GM18520 (cell line): ENCODE measurements at regions not wholly inside any gene's neighbourhood (a gene's known extent, or its start where the extent isn't known, plus 50 kb on each side); places are given as distances from the start of the nearest gene placed in this dataset.
"Not testable (repeated sequence)": the region's sequence is repeated elsewhere in the genome, so short reads cannot be mapped to it uniquely, and the experiment has no call there.

Experiments used
- ATAC-seq: cut with Tn5 transposase; IDR thresholded peaks from one replicate; pipeline ENCODE4 v1.9.1; 2021; ENCODE audit not compliant: unreplicated experiment

DNA sequence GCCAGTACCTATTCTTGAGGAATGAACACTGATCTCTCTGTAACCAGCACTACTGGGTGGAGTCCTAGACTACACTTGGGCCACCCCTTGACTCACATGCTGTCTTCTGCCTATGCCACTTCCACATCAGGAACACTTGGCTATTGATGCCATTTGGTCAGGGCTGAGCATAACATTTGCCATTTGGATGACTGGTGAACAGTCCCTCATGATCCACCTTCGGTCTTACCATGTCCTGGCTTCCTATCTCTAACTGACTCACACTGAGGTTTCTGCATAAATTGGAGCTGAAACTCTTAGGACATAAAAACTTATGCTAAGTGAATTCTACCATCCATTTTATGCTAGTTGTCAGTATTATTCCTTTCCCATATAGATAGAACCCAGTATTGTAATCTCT, 91.7 kb upstream of the PELI2 start:
- ATAC-seq: no peak

DNA sequence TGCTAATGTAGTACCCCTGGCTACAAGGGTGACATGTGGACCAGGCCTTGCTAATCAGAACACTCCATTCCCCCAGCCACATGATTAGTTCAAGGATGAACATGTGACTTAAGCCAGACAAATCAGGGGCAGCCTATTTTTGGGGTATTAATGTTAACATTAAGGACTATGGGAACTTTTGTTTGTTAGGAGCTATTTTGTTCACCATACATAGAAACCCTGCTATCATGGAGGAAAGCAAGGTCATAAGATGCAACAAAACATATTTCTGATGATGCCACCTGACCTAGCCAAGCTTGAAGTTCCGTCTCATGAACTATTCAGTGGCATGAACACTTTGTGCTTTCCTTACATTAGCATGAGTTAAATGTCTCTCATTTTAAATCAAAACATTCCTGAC, 90.8 kb upstream of the PELI2 start:
- ATAC-seq: no peak

- ATAC-seq: no peak
Observed at GRCh38 chr14:56027916-56028712, 90.1 kb upstream of the PELI2 start.

GRCh38 chr14:56036353-56036752, 81.9 kb upstream of the PELI2 start:
- ATAC-seq: no peak

DNA sequence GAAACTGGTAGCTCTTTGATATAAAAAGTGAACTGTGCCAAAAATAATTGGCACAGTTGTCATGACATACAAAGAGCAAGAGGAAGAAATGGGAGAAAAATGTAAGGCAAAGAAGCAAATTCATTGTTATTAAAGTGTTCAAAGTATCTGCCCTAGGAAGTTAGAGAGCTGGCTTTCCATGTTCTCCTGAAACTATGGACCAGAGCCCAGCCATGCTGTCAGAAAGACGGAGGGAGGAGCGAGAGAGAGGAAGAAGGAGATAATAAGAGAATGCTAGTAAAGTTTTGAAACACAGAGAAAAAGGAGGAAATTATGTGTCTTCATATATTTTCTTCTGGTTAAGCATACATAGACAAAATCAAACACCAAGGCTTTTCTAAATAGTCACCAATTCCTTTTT, 78.1 kb upstream of the PELI2 start:
- ATAC-seq: no peak

DNA sequence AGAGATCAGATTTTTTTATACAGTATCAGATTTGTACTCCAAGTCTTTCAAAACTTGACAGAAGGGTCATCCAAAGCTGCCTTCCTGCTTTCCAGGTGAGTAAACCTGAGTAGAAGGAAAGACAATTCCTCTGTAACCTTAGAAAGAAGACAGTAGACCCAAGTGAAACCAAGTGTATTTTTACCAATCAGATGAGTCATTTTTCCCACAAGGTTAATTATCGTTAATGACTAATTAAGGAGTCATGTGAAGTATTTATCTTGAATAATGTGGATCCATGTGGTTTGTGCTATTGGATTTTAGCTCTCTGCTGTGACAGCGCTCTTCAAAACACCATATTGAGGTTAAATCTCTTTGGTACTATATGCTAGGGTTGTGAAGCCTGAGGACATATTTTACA, 74.0 kb upstream of the PELI2 start:
- no peak for ATAC-seq

- no peak for ATAC-seq
Observed at GRCh38 chr14:56046546-56046945, 71.7 kb upstream of the PELI2 start.

DNA sequence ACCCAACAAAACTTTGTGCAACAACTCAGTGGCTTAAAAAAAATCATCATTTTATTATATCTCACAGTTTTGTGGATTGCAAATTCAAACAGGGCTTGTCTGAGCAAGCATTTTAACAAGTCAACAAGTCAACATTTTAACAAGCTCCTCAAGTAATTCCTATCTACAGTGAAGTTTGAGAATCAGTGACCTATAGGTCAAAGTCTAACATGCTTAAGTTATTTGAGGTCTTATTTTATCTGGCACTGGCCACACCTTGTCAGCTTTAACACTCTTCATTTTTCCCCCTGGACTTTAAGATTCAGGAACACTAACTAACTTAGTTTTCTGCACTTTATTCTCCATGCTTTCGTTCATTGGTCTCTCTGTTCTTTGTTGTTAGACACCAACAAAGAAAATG, 71.2 kb upstream of the PELI2 start:
- ATAC-seq: no peak

GRCh38 chr14:56049536-56049935, 68.7 kb upstream of the PELI2 start:
- no peak for ATAC-seq

- ATAC-seq: no peak
Observed at GRCh38 chr14:56055511-56055910, 62.7 kb upstream of the PELI2 start.

GRCh38 chr14:56056031-56056430, 62.2 kb upstream of the PELI2 start:
- no peak for ATAC-seq

DNA sequence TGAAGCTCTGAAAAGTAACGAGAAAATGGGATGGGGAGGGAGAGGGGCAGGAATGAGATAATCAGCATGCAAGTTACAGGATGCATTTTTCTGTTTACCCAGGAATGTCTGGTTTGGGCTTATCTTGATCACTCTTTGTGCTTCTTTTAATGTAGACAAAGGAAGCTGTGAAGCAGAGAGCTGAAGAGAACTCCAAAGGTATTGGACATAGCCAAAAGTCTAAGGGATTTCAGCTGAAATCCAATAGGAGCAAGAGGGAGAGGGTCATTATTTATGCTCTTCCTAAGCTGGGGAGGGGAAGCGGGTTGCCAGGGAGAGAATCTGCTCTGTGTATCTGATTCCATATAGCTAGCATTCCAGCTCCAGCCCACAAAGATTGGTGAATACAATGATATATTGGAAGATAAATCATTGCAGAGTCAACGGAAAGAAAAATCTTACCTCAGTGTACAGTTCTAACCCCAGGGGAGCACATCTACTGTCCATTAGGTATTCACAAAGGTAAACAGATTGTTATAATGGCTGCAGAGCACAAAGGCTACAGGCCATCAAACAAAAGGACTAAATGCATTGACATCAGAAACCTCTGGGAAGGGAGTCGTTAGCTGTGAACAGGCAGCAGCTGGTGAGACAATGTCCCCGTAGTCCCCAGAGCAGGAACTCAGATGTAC, 61.0 kb upstream of the PELI2 start:
- no peak for ATAC-seq

- no peak for ATAC-seq
Observed at GRCh38 chr14:56057767-56058166, 60.4 kb upstream of the PELI2 start.

DNA sequence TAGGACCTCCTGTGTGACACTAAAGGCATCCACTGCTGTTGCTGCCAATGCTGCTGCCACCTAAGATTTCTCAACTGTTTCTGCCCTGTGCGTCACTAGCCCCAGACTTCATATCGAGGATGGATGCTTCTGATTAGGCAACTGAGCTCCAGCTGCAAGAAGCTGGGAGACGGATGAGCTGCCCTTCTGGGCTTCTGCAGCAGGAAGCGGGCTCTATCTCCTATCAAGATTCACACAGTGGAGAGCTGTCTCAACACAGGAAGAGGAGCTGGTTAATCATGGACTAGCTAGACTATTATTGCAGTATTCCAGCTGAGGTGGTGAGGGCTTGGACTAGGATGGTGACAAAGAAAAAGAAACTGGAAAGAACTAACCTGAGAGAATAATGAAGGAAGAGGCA, 59.2 kb upstream of the PELI2 start:
- ATAC-seq: no peak

DNA sequence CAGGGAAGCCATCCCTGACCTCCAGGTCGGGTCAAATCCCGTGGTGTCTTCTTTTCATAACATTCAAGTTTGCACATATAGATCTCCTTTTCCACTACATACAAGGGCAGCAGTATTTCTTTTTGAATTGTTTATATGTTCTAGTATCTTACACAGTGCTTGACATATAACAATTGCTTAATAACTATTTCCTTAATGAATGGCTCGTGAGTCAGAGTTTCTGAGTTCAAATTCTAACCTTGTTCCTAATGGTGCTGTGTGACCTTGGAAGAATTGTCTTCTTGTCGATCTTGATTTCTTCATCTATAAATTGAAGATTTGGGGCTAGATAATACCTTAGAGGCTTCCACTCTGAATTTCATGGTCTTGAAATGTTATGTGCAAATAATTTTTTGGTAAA, 57.2 kb upstream of the PELI2 start:
- no peak for ATAC-seq

GRCh38 chr14:56063131-56063530, 55.1 kb upstream of the PELI2 start:
- ATAC-seq: no peak

DNA sequence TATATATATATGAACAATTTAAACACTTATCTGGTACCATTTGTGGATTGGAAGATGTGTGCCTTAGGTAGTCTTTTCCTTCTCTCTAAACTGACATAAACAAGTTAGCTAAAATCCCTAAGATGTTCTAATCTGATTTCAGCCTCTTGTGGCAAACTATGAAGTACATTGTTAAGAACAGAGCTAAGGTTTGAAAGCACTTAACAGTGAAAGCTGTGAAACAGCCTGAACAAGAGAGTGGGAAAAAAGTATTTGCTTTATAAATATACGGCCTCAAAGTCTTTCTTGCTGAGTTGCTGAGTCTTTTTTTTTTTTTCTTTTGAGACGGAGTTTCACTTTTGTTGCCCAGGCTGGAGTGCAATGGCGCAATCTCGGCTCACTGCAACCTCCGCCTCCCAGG, 53.7 kb upstream of the PELI2 start:
- ATAC-seq: no peak

GRCh38 chr14:56065199-56065598, 53.0 kb upstream of the PELI2 start:
- not testable (repeated sequence) for ATAC-seq

- no peak for ATAC-seq
Observed at GRCh38 chr14:56065621-56066290, 52.5 kb upstream of the PELI2 start.
